ENCODE measurements at regions not wholly inside any gene's neighbourhood (a gene's known extent, or its start where the extent isn't known, plus 50 kb on each side); places are given as distances from the start of the nearest gene placed in this dataset.

- TF ChIP-seq CTCF (IDR thresholded peaks at IDR 0.05; ENCODE audit: low read depth, low read length) (no peak), POLR2A (IDR thresholded peaks at IDR 0.05; ENCODE audit: extremely low read depth, insufficient read length) (no peak), MYC (IDR thresholded peaks at IDR 0.05; ENCODE audit: low read depth, low read length) (no peak)
These were observed 76.9 kb upstream of the HIVEP3 start for GRCh38 chr1:41995441-41996130.
